ENCODE measurements at regions not wholly inside any gene's neighbourhood (a gene's known extent, or its start where the extent isn't known, plus 50 kb on each side); places are given as distances from the start of the nearest gene placed in this dataset.
"Not testable (repeated sequence)": the region's sequence is repeated elsewhere in the genome, so short reads cannot be mapped to it uniquely, and the experiment has no call there.

DNA sequence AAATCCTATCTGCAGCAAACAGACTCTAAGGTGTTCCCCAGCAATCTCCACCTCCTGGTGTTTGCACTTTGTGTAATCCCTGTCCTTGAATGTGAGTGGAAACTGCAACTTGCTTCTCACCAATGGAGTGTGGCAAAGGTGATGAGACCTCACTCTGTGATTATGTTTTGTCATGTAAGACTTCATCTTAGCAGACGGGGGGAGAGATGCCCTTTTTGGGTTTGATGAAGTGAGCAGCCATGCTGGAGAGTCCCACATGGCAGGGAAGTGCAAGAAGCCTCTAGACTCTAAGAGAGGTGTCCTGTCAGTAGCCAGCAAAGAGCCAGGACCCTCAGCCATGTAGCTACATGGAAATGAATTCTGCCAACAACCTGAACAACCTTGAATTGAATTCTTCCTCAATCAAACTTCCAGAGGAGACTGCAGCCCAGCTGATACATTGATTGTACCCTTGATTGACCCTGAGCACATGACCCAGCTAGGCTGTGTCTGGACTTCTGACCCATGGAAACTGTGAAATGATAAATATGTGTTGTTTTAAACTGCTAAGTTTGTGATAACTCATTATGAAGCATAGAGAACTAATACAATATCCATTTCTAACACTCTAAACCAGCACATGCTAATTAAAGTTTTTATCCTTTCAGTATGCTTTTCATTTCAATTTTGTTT is 71.4 kb upstream of the RASGRF1 start:
- CTCF ChIA-PET = no interaction called here
- POLR2A ChIA-PET = no interaction called here

DNA sequence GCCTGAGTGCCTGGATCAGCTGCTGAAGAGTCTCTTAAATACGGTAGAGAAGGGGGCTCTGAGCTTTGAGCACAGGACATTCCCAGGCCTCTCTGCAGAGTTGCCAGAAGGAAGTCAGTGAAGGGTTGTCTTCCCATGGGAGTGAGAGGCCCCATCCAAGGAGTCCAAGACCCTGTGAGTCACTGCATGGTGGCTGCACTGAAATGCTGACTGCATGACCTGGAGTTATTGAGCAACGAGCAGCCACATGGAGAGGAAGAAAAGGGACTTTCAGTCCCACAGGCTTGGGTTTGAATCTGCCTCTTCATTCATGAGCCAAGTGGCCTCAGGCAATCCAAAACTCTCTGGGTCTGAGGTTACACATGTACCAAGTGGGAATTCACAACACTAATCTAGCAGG is 69.6 kb upstream of the RASGRF1 start:
- POLR2A ChIA-PET = no interaction called here
- CTCF ChIA-PET = no interaction called here

GRCh38 chr15:79157631-79158592 is 67.3 kb upstream of the RASGRF1 start:
- POLR2A ChIA-PET = no interaction called here
- CTCF ChIA-PET = interaction anchor here (1.4 kb wide), 1 partner anchor 31 kb away, joined by 3 read pairs; no protein-coding TSS in a partner anchor

DNA sequence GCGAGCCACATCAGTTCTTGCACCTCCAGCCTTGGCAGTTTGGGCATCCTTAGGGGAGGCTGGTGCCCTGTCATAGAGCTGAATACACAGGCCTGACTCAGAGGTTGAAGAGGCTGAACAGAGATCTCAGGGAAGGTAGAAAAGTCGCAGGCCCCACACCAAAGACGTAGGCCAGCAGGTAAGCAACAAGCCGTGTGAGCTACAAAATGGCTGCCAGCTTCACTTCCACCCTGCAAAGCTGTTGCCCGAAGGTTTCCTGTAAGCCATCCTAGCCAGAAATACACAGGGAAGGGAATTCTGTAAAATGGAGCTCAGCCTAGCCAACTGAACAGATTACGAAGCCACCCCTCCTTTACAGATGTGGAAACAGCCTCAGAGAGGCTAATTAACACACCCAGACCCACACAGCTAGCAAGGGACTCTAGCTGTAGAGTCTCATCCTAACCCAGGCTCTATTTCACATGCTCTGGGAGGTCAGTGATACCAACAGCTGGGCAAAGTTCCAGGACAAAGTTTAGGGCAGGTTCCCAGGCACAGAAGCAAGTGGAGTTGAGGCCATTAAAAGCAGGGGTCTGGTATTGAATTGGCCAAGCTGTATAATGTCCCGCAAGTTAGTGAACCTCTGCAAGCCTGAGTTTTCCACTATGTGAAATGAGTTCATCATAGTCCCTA is 66.3 kb upstream of the RASGRF1 start:
- POLR2A ChIA-PET = no interaction called here
- CTCF ChIA-PET = interaction anchor here (1.4 kb wide), 1 partner anchor 30 kb away, joined by 3 read pairs; no protein-coding TSS in a partner anchor

DNA sequence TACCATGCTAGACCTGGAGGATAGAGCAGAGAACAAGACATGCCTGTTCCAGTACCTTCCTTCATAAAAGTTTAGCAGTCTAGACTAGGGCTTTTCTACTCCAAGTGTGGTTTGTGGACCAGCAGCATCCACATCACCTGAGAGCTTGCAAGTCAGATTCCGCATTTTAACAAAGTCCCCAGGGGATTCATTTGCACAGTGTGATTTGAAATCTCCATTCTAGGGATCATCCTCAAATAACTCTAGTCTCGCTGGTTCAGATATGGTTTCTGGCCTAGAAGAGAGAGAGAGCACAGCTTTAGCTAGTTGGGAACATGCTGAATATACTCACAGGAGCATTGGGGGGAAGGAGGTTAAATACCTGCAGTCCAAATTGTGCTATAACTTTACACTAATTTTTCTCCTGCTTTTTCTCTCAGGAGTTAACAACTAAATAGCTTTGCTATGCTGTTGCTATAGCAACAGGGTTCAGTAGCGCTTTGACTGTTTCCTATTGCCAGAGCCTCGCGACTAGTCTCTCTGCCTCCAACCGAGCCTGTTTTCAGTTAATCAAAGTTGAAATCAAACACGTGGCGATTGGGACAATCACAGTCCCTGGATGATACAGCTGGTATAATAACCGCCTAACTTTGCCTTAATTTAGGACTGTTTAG is 64.0 kb upstream of the RASGRF1 start:
- ChIA-PET CTCF (no interaction called here), POLR2A (interaction anchor here (0.5 kb wide), 1 partner anchor 89 kb away, joined by 4 read pairs; no protein-coding TSS in a partner anchor)

DNA sequence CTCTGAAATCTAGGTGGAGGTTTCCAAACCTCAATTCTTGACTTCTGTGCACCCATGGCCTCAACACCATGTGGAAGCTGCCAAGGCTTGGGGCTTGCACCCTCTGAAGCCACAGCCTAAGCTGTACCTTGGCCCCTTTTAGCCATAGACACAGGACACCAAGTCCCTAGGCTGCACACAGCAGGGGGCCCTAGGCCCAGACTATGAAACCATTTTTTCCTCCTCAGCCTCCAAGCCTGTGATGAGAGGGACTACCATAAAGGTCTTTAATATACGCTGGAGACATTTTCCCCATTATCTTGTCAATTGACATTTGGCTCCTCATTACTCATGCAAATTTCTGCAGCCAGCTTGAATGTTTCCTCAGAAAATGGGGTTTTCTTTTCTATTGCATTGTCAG is 53.7 kb upstream of the RASGRF1 start:
- POLR2A ChIA-PET, CTCF ChIA-PET: not testable (repeated sequence)

DNA sequence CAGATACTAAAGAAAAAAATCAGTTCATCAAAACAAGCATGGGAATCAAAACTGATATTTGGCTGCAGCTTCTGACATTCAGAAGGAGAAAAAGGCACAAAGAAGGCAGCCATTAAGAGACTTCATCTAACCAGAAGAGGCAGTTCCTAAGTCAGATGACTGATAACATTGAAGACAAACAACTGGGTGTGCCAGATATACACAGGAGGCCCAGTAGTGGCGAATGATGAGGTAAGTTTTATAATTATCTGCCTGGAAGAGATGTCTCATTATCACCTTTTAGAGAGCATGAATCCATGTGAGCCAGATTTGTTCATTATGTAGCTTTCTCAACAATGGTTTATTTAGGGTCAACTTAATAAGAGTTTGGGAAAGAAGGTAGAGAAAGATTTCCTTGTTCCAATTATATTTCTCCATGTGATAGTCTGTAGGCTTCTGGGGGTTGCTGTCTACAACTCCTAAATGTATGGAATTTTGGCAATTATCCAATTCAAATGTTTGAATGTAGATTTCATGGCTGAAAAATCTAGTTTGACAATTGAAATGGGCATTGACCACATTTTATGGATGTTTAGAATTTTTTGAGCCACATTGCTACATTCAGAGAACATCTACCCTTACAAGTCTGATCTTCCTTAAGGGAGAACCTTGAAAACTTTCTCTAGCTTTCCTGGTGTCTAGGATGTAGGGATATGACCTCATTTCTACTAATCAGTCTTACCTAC is 50.4 kb upstream of the RASGRF1 start:
- ChIA-PET CTCF (no interaction called here), POLR2A (no interaction called here)
